Adrenal gland (tissue), 5 donors: ENCODE measurements at regions not wholly inside any gene's neighbourhood (a gene's known extent, or its start where the extent isn't known, plus 50 kb on each side); places are given as distances from the start of the nearest gene placed in this dataset.

ENCODE experiments used
- POLR2A ChIP-seq, 2 donors: fragments of 450-650 bp; IDR thresholded peaks; one replicate each; pipeline ENCODE4 v1.6.1; 2017; ENCODE audit warnings: antibody characterized with exemption in 2 of 2, mild to moderate bottlenecking in 2 of 2, moderate library complexity in 1 of 2
- TF ChIP-seq, protein P1 (sequence below), 6 experiments: fragments of 450-650 bp in 4 of 6; fragments of 200-600 bp in 2 of 6; sonication (generic) in 1 of 6; IDR thresholded peaks; 1 replicate in 5 of 6; 2 replicates in 1 of 6; pipeline versions ENCODE4 v1.5.1 to v1.8.0; 2016 to 2021; ENCODE audit warnings: antibody characterized with exemption in 6 of 6, mild to moderate bottlenecking in 2 of 6, moderate library complexity in 1 of 6
- donor health status: DM: no; HTN: no; CAD: no.

DNA sequence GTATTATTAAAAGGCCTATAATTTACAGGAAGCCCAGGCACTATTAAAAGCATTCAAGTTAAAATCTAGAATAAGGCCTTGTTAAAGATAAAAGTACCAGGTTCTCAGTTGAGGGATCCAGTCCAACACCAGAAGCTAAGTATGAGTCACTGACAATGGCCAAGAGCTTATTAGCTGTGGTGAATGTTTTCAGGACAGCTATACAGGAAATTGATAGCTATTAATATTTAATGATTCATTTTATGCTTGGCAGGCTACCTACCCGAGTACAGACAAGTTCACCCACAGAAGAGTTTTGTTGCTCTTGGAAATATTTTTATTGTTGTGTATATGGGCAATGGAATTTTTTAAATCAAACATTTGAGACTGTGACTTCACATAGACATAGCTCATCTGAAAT, 729.6 kb upstream of the ZNF804A start:
- TF ChIP-seq, protein P1, sequence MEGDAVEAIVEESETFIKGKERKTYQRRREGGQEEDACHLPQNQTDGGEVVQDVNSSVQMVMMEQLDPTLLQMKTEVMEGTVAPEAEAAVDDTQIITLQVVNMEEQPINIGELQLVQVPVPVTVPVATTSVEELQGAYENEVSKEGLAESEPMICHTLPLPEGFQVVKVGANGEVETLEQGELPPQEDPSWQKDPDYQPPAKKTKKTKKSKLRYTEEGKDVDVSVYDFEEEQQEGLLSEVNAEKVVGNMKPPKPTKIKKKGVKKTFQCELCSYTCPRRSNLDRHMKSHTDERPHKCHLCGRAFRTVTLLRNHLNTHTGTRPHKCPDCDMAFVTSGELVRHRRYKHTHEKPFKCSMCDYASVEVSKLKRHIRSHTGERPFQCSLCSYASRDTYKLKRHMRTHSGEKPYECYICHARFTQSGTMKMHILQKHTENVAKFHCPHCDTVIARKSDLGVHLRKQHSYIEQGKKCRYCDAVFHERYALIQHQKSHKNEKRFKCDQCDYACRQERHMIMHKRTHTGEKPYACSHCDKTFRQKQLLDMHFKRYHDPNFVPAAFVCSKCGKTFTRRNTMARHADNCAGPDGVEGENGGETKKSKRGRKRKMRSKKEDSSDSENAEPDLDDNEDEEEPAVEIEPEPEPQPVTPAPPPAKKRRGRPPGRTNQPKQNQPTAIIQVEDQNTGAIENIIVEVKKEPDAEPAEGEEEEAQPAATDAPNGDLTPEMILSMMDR (IDR thresholded peaks at IDR 0.05), result no peak
- no peak for TF ChIP-seq POLR2A (IDR thresholded peaks at IDR 0.05)
